Panc1 (cell line): ENCODE measurements at regions not wholly inside any gene's neighbourhood (a gene's known extent, or its start where the extent isn't known, plus 50 kb on each side); places are given as distances from the start of the nearest gene placed in this dataset.

Source experiments
- ATAC-seq: fragments of 200-7000 bp; cut with Tn5 transposase; 2 replicates; pipeline ENCODE4 v1.9.1; 2020; ENCODE audit warnings: mild to moderate bottlenecking, moderate library complexity
- BruUV-seq: library from RNA; stranded (reverse); fragments of 400-500 nt; replicated peaks from 2 replicates; lab custom pipeline; 2021; lab: Mats Ljungman, UMichigan
- CTCF ChIA-PET: fragments of 300-600 bp; sonication (Branson Sonifier 250); formaldehyde crosslinking; loops from one replicate; lab custom pipeline; 2022; ENCODE audit warnings: antibody characterized with exemption; lab: Charles Lee
- POLR2A ChIA-PET: fragments of 300-600 bp; sonication (Branson Sonifier 250); formaldehyde crosslinking; loops from one replicate; lab custom pipeline; 2022; ENCODE audit warnings: antibody characterized with exemption; lab: Charles Lee
- DNase-seq: peaks from one replicate; pipeline ENCODE4 v3.0.0-alpha.2; 2010; ENCODE audit warnings: low read depth, low spot score
- H3K27ac ChIP-seq: 2 replicates; pipeline ENCODE4 v1.5.1; 2011; ENCODE audit warnings: mild to moderate bottlenecking, low read length, inconsistent platforms
- H3K27me3 ChIP-seq: fragments of 200-500 bp; sonication (Bioruptor generic); 2 replicates; pipeline ENCODE4 v1.6.0; 2014; ENCODE audit warnings: low read length, inconsistent platforms; ENCODE audit not compliant: control insufficient read depth, insufficient read depth
- H3K36me3 ChIP-seq: fragments of 200-500 bp; sonication (Bioruptor generic); 2 replicates; pipeline ENCODE4 v1.5.1; 2014; ENCODE audit warnings: inconsistent platforms, mild to moderate bottlenecking, low read length, moderate library complexity; ENCODE audit not compliant: control insufficient read depth, insufficient read depth
- H3K4me1 ChIP-seq: 2 replicates; pipeline ENCODE4 v1.5.1; 2011; ENCODE audit warnings: inconsistent platforms, mild to moderate bottlenecking, low read length, moderate library complexity; ENCODE audit not compliant: control insufficient read depth, insufficient read depth
- H3K4me3 ChIP-seq, 2 experiments: 2 replicates each; pipeline ENCODE4 v1.5.1; 2011 to 2012; ENCODE audit warnings: low read depth in 2 of 2, low read length in 2 of 2, mild to moderate bottlenecking in 2 of 2, inconsistent platforms in 1 of 2, moderate library complexity in 1 of 2
- H3K9me3 ChIP-seq: fragments of 200-500 bp; sonication (Bioruptor generic); 2 replicates; pipeline ENCODE4 v1.5.1; 2014; ENCODE audit warnings: low read depth, mild to moderate bottlenecking, inconsistent platforms, low read length, moderate library complexity; ENCODE audit not compliant: control insufficient read depth, insufficient read depth
- CTCF ChIP-seq: fragments of 450-650 bp; IDR thresholded peaks from 2 replicates; pipeline ENCODE4 v1.5.1; 2017; ENCODE audit warnings: mild to moderate bottlenecking
- POLR2AphosphoS5 ChIP-seq: IDR thresholded peaks from 2 replicates; pipeline ENCODE4 v1.6.1; 2012; ENCODE audit warnings: mild to moderate bottlenecking, low read depth, low read length, moderate library complexity
- SIN3A ChIP-seq: IDR thresholded peaks from 2 replicates; pipeline ENCODE4 v1.6.1; 2012; ENCODE audit warnings: low read depth, mild to moderate bottlenecking, low read length, moderate library complexity, borderline replicate concordance; ENCODE audit not compliant: insufficient read depth
- TCF7L2 ChIP-seq: IDR thresholded peaks from 2 replicates; pipeline ENCODE4 v1.6.1; 2011; ENCODE audit warnings: mild to moderate bottlenecking, low read depth, low read length, inconsistent platforms
- in situ Hi-C: cut with HindIII; loops from 2 replicates; pipeline ENCODE4 v1.10.0; 2016; ENCODE audit warnings: low sequenced_read_pairs, low pct_unique_long_range_greater_than_20kb
- intact Hi-C: fragments of 100-400 bp; cut with micrococcal nuclease; formaldehyde crosslinking; loops from one replicate; pipeline ENCODE4 v1.10.0; 2022; ENCODE audit not compliant: unreplicated experiment
- TF ChIP-seq, protein P1 (sequence below), 2 experiments: IDR thresholded peaks; 2 replicates each; pipeline ENCODE4 v1.6.1; 2011 to 2012; ENCODE audit warnings: low read depth in 2 of 2, control low read depth in 1 of 2, low read length in 1 of 2, mild to moderate bottlenecking in 1 of 2, moderate library complexity in 1 of 2; ENCODE audit not compliant: insufficient read depth in 1 of 2

DNA sequence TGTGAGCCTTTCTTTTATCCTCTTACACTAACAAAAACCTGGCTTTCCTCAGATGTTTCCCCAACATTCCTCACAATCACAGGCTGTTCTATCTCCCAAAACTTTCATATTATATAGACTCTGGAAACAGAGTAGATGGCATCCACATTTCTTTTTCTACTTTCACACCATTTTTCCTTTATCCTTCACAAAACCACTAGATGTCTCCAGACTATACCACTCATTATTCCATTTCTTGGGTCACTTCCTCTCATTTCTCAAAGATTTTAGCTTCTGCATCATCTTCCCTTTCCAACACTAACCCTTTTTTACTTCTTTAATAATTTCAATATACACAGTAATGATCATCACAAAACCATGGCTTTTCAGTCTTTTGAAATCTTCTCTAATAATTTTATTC lies 286.0 kb upstream of the DEPDC1 start:
- TF ChIP-seq POLR2AphosphoS5 (no peak), TCF7L2 (no peak), SIN3A (no peak), CTCF (no peak; the same call in 1 of the 2 replicates)
- TF ChIP-seq, protein P1, sequence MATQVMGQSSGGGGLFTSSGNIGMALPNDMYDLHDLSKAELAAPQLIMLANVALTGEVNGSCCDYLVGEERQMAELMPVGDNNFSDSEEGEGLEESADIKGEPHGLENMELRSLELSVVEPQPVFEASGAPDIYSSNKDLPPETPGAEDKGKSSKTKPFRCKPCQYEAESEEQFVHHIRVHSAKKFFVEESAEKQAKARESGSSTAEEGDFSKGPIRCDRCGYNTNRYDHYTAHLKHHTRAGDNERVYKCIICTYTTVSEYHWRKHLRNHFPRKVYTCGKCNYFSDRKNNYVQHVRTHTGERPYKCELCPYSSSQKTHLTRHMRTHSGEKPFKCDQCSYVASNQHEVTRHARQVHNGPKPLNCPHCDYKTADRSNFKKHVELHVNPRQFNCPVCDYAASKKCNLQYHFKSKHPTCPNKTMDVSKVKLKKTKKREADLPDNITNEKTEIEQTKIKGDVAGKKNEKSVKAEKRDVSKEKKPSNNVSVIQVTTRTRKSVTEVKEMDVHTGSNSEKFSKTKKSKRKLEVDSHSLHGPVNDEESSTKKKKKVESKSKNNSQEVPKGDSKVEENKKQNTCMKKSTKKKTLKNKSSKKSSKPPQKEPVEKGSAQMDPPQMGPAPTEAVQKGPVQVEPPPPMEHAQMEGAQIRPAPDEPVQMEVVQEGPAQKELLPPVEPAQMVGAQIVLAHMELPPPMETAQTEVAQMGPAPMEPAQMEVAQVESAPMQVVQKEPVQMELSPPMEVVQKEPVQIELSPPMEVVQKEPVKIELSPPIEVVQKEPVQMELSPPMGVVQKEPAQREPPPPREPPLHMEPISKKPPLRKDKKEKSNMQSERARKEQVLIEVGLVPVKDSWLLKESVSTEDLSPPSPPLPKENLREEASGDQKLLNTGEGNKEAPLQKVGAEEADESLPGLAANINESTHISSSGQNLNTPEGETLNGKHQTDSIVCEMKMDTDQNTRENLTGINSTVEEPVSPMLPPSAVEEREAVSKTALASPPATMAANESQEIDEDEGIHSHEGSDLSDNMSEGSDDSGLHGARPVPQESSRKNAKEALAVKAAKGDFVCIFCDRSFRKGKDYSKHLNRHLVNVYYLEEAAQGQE (IDR thresholded peaks at IDR 0.05; ENCODE audit: insufficient read depth in 1 of 2, low read depth in 2 of 2, low read length in 1 of 2), result no peak
- ATAC-seq, result no peak
- H3K36me3 ChIP-seq, result no peaks in the 10 kb centered on the region
- CTCF ChIA-PET, result no interaction called here
- H3K4me3 ChIP-seq, result no peak overlapping the region
- H3K4me1 ChIP-seq, result no peaks in the 10 kb centered on the region
- H3K9me3 ChIP-seq, result no peaks in the 10 kb centered on the region
- no peaks in the 10 kb centered on the region for H3K27me3 ChIP-seq
- intact Hi-C loops (no loop called here), in situ Hi-C loops (no loop called here)
- no TSS peak for BruUV-seq
- POLR2A ChIA-PET, result no interaction called here
- no peak for DNase-seq
- no peak overlapping the region for H3K27ac ChIP-seq

DNA sequence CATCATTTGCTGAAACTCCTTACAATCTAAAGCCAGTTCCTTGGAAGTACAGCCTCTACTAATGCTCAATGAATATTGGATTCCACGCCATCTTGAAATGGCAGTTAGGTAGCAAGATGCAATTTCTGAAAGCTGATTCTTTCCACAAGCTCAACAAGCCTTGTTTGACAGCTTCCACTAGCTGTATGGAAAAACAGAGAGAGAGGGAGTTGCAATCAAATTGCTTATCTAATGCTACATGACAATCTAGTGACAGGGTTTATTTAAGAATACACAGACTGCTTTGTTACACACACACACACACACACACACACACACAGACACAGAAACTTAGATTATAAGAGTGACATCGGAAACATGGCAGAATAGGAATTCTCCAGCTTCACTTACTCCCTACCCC lies 288.4 kb upstream of the DEPDC1 start:
- no TSS peak for BruUV-seq

More for the DNA sequence above, 288.4 kb upstream of the DEPDC1 start:
- H3K27ac ChIP-seq, result no peak overlapping the region
- POLR2A ChIA-PET, result no interaction called here
- DNase-seq (no peak), ATAC-seq (no peak)
- intact Hi-C loops, result no loop called here
- no peaks in the 10 kb centered on the region for H3K9me3 ChIP-seq
- in situ Hi-C loops, result no loop called here
- CTCF ChIA-PET, result no interaction called here
- no peaks in the 10 kb centered on the region for H3K27me3 ChIP-seq
- H3K4me1 ChIP-seq, result no peaks in the 10 kb centered on the region
- no peaks in the 10 kb centered on the region for H3K36me3 ChIP-seq
- no peak for TF ChIP-seq POLR2AphosphoS5
- no peak for TF ChIP-seq SIN3A
- TF ChIP-seq, protein P1 (IDR thresholded peaks at IDR 0.05; ENCODE audit: insufficient read depth in 1 of 2, low read depth in 2 of 2, low read length in 1 of 2), result no peak
- TF ChIP-seq CTCF, result no peak
- TF ChIP-seq TCF7L2, result no peak
- H3K4me3 ChIP-seq, result no peak overlapping the region
